ENCODE measurements at regions not wholly inside any gene's neighbourhood (a gene's known extent, or its start where the extent isn't known, plus 50 kb on each side); places are given as distances from the start of the nearest gene placed in this dataset.

DNA sequence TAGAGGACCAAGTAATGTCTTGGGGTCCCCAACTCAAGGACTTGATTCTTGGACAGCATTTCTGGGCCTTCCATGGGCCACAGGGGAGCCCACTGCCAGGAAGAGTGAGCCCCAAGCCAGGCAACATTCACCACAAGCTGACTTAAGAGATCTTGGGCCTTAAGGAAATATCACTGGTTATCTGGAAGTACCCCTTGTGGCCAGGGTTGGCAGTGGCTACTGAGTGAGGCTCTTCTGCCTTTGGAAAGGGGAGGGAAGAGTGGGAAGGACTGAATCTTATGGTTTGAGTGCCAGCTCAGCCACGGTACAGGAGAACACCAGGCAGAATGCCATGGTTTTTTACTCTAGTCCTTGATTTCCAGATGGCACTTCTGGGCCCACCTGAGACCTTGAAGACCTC lies 228.9 kb upstream of the RGS18 start:
- DNase-seq, result no peak

DNA sequence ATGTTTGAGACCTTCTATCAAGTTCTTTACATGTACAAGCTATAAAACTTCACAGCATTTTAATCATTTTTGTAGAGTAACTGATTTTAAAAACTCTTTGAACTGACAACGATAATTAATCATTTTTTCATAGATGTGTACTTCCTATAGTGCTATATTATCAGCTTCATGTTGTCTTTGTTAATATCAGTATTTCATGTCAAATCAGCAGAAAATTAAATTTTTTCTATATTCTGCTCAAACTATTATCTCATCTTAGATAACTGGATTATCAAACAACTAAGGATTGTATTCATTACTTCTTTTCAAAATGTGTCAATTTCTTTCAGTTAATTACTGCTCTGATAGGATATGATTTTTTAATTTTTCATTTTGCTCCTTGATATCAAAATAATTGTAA lies 214.6 kb upstream of the RGS18 start:
- no peak for DNase-seq

DNA sequence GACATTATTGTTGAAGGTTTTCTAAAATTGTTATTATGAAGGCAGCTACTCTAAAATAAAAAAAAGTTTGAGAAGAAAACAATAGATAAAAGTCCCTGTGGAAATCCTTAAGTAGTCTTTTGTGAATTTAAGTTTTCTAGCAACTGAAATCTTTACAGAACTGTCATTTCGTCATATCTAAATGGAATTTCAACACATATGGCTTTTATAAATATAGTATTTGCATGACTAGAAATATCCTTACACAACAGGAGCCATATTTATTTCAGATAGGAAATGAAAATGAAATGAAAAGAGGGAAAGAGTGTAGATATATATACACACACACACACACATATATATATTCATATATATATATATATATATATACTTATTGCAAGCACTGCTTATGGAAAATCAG lies 204.7 kb upstream of the RGS18 start:
- DNase-seq, result no peak

DNA sequence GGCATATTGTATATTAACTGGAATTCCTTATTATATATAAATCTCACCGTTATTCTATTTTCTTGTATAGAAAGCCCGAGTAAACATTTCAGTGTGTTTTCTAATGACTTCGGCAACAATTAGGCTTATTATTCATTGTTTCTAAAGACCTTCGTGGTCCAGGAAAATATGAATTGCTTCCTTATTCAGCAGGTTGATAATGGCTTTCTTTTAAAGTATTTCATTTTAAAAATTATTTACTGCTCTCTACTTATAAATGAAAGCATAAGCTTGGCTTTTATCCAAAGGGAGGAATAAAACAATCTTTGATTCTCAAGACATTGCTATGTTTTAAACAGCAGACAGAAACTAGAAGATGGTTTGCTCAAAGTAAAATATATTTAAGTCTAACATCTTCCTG lies 198.4 kb upstream of the RGS18 start:
- no peak for DNase-seq

DNA sequence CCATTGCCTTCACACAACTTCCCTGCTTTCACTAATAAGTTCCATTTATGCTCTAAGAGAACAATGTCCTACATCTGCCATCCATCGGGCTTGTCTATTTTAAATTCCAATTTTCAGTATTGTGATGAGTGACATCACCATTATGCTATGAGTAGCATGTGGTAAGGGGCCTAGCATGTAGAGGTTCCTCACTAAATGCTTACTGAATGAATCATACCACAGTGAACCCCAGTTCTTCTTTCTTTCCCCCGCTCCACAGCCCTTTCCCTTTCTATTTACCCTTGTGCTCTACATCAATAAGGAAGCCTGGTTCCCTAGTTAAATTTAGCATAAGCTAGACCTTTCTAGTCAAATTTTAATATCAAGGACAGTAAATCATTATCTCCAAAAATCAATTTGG lies 195.0 kb upstream of the RGS18 start:
- no peak for DNase-seq

DNA sequence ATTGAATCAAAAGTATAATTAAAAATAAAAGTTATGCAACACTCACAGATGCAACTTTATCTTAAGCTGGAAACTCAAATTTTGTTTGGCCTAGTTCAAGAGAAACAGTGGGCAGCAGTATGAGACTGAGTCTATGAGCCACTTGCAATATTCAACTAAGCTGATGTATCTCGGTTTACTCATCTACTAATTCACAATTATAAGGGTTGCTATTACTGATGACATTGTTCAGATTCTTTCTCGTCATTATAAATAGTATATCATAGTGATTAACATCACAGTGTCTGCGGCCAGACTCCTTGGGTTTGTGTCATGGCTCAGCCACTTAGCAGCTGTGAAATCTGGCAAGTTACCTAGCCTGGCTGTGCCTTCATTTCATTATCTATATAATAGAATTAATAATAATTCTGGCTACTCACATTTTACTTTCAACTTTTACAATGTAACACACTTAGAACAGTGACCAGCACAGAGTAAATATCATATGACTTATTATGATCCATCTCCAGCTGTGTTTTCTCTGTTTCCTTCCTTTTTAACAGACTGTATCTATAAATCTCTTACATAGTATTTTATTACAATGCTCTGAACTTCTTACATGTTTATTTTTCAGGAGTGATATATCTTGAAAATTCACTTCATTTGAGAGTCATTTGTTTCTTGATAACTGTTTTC lies 194.3 kb upstream of the RGS18 start:
- no peak for DNase-seq

DNA sequence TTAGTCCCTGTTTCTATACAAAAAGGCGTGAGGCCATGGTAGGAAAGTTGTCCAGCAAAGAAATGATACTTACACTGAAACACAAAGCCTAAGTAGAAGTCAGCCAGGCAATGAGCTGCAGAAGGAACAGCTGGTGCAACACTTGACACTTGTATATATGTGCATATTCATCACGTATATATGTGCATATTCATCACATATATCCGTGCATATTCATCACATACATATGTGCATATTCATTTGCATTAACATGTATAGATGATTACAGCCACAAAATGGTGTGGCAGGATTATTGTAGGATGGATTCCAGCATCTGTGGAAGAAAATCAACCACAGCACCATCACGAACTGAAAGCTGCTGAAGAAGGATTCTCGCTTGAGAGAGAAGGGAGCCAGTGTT lies 189.0 kb upstream of the RGS18 start:
- DNase-seq, result no peak

DNA sequence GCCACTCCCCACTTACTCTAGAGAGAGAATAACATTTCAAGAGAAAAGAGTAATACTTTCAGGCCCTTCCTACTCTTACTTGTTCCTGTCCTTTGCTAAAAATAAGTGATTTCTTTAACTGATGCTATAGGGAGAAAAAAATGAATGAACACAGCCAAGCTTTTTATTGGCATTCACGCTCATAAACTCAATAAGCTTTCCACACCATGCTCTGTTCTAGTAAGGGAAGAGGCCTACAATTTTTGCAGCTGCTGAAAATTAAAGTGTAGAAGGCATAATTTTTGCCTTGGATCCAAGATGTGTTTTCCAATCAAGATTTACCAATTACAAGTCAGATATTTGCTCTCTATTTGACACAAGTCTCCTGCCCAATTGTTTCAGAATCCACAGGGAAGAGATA lies 188.1 kb upstream of the RGS18 start:
- no peak for DNase-seq

DNA sequence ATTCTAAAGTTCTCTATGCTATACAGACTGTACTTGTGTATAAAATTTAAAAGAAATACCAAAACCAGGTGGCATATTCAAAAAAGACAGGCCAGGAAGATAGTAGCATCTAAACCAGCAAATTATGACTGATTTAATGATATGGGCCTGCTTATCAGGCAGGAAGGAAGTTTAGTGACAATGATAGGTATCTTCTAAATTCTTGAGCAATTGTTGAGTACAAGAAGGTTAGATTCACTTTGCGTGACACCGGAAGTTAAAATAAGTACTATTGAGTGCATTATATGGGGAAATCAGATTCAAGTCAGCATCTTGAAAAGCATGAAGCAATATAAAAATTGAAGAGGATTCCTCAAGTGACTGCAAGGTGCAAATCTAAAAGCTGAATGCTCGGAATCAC lies 186.8 kb upstream of the RGS18 start:
- no peak for DNase-seq

DNA sequence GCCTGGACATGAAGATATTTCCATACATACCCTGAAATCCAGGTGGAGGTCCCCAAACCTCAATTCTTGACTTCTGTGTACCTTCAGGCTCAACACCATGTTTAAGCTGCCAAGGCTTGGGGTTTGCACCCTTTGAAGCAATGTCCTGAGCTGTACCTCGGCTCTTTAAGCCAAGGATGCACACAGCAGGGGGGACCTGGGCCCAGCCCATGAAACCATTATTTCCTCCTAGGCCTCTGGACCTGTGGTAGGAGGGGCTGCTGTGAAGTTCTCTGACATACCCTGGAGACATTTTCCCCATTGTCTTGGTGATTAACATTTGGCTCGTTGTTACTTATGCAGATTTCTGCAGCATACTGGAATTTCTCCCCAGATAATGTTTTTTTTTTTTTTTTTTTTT lies 184.3 kb upstream of the RGS18 start:
- no peak for DNase-seq

DNA sequence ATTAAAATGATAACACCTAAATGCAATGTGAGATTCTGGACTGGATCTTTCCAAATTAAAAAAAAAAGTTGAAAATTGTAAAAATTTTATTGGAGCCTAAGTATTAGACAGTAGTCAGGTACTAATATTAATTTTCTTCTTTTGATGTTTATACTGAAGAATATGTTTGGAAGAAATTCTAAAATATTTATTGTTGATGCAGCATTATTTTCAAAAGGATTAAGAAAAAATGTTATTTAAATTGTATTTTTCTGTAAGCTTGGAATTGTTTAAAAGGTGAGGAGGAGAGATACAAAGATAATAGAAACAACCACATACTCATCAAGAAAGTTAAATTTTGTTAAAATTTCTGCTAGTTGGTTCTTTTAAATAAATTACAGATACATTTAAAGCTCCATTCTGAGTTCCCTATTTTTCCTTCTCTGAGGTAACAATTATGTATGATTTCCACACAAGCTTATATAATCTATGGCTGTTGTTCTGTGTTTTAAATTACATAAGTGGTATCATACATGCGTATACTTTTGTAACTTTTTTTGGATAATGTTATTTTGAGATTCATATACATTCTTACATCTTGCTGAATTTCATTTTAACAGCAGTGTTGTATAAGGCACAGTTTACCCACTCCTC lies 180.3 kb upstream of the RGS18 start:
- DNase-seq, result no peak

DNA sequence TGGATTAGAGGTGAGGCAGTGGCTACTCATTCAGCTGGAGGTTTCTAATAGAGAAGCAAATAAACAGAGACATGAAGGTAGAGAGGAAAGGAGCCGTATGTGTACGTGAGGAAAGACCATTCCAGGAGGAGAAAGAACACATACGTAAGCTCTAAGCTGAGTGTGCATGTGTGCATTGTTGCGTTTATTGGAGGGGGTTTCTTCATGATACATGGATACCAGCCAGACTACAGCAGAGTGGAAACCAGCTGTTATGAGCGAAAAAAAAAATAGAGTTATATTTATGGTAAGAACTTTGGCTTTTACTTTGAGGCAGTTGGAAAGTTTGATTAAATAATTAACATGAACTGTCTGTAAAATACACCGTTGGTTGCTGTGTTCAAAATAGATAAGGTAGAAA lies 173.4 kb upstream of the RGS18 start:
- DNase-seq, result no peak

DNA sequence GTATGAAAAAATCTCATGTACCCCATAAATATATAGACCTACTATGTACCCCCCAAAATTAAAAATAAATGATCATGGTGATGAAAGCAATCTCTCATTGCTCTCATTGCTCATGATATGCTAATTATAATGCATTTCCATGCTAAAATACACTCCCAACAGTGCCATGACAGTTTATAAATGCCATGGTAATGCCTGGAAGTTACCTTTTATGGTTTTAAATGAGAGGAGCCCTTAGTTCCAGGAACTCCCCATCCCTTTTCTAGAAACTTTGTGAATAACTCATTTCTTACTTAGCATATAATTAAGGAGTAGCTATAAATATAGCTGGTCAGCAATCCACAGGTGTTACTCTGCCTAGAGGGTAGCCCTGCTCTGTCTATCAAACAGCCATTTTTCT lies 166.1 kb upstream of the RGS18 start:
- no peak for DNase-seq

DNA sequence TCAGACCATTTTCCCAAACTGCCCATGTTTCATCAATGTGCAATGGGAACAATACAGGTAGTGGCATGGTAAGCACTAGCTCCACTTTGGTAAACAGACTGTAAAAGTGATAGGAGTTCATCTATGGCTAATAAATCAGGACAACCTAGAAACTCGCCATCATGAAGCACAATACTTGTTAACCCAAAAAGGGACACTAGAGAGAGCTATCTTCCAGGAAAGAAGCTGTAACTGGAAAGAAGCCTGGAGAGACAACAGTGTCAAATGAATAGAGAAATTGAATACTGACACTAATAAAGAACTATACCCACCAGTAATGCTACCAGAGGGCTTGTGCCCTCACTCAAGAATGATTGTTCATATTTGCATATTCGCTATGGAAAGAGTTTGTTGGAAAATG lies 164.7 kb upstream of the RGS18 start:
- no peak for DNase-seq

DNA sequence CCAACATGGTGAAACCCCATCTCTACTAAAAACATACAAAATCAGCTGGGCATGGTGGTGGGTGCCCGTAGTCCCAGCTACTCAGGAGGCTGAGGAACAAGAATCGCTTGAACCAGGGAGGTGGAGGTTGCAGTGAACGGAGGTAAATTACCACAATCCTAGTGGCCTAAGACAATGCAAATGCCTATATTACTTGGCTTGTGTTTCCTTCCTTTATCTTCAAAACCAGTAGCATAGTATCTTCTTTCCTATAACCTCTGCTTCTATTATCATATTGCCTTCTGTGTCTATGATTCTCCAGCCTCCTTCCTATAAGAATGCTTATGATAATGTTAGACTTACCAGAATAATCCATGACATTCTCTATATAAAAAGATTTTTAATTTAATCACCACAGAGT lies 156.2 kb upstream of the RGS18 start:
- no peak for DNase-seq

DNA sequence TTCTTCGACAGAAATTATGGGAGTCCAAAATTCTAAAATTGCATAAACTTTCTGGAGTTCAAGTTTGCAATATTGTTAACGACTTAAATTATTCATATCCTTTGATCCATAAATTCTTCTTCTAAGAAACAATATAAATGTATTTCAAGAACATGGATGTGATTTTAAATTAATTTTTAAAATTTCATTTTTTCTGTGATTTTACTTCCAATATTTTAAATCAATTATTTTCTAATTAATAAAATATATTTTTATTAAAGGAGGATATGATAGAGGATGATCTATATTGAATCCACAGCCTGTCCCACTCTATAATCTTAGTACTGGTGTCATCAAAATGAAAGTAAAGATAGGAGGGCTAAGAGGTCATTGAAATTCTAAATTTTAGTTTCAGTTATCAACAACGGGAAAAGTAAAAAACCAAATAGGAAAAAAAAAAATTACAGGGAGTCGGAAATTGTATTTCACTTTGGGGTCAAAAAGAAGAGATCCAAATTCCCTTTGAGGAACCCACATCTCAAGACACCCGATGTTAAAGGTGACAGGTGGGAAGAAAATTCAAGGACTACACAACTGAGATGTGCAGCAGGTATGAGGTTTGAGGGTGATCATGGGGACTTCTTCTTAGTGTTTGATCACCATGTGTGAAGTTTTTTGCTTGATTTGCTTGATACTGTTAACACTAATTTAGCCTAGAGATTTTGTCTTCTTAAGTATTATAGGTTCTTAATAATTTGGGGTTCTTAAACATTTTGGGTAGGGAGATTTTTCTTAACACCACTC lies 154.8 kb upstream of the RGS18 start:
- no peak for DNase-seq

DNA sequence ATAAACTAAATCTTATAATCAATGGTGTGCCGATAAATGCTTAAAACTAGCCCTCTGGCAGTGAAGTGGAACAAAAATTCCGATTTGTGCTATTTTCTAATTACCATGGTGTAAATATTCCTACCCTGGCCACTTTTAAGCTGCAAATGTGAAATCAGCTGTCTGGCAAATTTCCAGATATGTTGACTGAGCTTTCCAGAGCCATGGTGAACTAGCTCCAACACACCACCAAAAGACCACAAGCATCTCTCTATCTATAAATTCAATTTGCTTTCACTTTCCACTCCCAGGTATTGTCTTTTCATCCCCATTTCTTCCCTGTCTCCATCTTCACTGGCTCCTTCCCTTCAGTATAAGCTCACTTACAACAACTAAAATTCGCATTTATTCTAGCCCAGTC lies 152.3 kb upstream of the RGS18 start:
- no peak for DNase-seq

DNA sequence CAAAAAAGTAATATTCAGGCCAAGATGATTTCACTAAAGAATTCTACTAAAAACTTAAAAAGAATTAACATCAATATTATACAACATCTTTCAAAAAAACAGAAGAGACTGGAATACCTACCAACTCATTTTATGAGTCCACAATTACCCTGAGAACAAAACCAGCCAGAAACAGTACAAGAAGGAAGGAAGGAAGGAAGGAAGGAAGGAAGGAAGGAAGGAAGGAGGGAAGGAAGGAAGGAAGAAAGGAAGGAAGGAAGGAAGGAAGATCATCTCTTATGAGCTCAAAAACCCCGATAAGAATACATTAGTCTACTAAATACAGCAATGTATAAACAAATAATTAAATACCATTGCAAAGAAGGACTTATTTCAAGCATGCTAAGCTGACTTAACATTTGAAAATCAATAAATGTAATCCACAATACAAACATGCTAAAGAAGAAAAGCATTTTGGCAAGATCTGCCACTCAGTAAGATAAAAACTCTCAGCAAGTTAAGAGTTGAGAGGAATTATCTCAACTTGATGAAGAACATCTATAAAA lies 149.9 kb upstream of the RGS18 start:
- DNase-seq, result no peak

DNA sequence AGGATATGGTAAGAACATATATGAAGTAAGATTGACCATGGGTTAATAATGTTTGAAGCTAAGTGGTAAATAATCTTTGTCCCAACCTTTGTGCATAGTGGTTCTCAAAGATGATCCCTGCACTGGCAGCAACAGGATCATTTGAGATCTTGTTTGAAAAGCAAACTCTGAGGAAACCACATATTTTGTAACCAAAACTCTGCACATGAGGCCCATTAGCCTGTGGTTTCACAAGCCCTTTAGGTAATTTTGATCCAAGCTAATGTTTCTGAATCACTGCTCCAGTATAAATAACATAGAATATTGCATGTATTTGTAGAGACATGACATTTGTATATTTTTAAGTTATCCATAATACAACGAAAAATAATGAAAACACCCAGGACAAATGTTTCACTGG lies 147.9 kb upstream of the RGS18 start:
- no peak for DNase-seq

DNA sequence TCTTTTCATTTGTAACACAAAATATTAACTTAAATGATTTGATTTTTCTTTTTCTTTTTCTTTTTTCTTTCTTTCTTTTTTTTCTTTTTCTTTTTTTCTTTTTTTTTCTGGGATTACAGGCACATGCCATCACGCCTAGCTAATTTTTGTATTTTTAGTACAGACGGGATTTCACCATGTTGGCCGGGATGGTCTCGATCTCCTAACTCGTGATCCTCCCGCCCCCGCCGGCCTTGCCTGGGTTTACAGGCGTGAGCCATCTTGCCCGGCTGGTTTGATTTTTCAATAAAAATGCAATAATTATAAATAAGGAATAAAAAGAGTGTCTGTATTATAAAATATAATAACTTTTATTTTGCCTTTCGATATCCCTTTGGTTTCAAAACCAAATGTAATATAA lies 146.7 kb upstream of the RGS18 start:
- no peak for DNase-seq

DNA sequence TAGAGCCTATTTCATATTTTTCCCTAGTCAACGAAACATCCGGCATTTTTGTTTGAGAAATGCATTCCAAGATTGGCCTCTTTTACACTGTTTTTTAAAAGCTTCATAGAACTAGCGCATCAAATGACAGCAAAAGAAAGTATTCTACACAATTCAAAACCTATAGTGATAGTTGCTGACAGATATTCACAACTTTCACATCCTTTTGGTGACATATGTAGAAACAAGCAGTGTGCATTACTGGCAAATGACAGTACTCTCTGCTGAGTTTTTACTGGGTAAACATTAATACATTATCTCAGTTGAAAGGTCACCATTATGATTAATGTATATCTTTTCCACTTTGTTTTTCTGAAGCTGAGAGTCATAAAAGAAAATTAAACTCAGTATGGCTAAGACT lies 135.4 kb upstream of the RGS18 start:
- DNase-seq, result no peak

DNA sequence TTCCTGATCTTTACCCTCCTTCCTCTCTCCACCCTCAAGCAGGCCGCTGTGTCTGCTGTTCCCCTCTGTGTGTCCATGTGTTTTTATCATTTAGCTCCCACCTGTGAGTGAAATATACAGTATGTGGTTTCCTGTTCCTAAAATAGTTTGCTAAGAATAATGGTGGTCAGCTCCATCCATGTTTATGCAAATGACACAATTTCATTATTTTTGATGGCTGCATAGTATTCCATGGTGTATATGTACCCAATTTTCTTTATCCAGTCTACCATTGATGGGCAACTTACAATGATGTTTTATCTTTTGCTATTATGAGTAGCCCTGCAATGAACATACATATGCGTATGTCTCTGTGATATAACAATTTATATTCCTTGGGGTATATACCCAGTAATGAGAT lies 133.4 kb upstream of the RGS18 start:
- no peak for DNase-seq

DNA sequence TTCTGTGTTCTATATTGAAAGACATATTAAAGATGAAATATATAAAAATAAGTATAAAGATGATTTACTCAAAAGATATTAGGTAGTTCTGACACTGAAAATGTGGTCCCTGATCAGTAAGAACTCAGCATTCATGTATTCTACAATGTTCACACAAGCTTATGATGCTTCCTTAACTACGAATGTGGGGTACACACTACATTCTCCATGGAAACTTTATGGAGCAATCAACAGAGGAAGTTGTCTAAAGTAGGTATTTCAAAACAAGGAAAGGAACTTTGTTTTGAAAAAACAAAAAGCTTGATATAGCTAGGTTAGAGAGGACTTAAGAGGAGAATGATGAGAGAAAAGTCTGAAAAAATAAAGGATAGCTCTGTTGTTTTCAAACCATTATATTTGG lies 119.7 kb upstream of the RGS18 start:
- DNase-seq, result no peak

DNA sequence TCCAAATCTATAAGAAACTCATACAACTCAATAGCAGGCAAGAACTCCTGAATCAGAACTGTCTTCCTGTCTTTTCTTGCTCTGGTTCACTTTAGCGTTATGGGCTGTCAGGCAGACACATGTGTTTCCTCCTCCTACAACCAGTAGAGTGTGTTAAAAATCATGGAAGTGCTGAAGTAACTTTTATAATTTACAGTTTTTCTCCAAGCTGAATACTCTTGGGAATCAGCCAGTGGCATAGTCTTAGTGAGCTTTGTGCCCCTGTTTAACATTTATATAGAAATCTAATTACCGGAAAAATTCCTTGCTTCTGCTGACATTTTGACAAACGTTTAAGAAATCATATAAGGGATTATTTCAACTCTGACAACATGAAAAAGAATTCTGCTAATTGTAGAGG lies 113.1 kb upstream of the RGS18 start:
- no peak for DNase-seq

Measured in NCI-H1092 (cell line).